Germinal center (tissue), 1 donor: ENCODE measurements at regions not wholly inside any gene's neighbourhood (a gene's known extent, or its start where the extent isn't known, plus 50 kb on each side); places are given as distances from the start of the nearest gene placed in this dataset.
"Not testable (repeated sequence)": the region's sequence is repeated elsewhere in the genome, so short reads cannot be mapped to it uniquely, and the experiment has no call there.

Experiments used
- DNase-seq: peaks from one replicate; pipeline ENCODE4 v3.0.0; 2012; ENCODE audit warnings: mixed read lengths, low spot score

DNA sequence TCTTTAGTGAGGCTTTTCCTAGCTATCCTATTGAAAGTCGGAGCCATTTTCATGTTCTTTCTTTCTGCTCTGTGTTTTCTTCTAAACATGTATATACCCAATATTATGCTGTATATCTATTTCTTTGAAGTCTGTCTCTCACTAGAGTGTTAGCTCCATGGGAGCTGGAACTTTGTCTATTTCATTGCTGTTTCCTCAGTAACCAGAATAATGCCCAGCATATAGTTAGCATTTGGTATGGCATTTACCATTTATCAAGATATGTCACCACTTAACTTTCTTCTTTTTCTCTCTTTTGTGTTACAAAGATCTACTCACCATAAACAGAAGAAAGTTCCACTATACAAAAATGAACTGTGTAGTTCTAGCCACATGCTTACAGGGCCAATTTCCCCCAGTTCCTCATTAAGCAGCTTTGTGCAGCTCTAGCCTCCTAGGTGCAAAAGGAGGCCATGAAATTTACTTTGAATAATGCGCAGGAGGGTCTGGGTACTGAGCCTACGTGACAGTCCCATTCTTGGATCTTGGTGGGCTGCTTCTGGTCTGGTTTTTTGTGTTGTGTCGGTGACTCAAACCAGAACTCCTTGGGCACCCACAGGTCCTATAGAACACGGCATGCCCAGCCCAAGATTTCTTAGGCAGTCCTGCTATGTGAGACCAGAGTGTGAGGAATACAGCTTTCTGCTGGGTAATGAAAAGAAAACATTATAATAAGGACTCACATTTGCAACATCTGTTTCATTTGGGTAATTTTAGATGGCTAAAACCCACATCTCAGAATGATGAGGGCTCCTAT is 302.3 kb upstream of the IGFBP7 start:
- no peak for DNase-seq

DNA sequence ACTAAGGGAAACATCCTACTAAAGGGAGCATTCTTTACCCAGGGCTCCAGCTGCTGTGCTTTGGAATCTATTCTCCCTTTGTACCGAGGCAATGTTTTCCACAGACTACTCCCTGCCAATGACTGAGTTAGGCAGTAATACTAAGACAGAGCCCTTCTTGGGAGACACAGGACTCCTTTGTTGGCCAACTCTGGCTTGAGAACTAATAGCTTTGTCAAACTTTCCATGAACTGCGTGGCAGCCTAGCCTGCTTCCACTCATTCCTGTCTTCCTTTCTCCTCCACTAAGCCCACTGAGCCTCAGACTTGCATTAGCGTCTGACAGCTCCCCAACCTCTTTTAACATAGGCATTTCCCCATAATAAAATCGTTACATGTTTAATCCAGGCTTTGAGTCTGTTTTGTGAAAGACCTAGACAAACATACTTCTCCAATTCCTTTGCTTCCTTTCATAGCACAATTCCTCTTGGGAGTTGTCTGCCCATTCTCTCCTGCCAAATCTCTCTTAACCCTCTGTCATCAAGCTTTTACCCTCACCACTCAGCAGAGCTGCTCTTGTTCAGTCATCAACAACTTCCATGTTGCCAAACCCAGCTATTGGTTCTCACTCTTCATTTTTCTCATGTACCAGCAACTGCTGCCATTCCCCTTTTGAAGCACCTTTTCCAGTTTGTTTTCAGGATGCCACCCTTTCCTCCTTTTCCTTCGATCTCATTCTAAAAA is 300.3 kb upstream of the IGFBP7 start:
- DNase-seq: no peak

DNA sequence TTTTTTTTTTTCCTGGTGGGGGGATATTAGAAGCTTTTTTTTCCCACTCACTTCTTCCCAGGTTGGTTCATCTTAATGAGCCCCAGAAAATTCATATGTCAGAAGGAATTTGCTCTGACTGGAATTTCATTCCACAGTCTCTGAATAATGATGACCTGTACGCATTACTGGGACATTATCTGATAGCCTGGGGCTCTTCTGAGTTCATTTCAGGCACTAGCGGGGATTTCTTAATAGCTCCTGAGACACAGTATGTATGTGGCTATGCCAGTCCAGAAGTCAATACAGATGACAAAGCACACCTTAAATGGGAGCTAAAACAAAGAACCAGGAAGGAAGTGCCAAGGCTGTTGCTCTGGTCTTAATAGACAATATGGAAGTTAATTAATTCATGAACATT is 295.2 kb upstream of the IGFBP7 start:
- no peak for DNase-seq

DNA sequence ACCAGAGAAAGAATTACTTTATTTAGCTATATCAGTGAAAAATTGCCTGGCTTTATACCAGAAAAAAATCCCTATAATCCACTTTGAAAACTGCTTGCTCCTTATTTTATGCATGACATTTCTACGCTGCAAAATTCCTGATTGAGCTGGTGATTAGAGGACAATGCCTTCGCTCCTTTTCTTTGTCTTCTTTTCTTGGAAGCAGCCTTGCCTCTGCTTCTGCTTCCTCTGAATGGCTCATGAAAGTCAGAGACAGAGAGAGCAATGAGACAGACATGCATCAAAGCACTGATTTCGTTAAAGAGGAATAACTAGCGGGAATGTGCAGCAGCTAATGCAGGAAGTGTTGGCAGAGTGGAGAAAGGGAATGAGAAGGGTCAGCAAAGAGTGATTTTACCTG is 294.3 kb upstream of the IGFBP7 start:
- DNase-seq: no peak

DNA sequence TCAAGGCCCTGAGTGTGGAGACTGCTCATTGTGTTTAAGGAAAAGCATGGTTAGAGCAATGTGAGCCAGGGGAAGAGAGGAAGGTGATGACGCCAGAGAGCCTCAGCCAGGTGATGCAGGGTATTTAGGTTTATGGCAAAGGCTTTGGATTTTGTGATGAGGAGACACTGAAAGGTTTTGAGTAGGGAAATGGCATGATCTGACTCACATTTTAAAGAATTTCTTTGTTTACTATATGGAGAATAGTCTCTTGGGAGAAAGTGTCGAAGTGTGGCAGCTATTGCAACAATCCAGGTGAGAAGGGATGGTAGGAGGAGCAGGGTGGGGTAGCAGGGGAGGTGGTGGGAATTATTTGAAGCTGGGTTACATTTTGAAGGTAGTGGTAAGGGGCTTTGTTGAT is 293.4 kb upstream of the IGFBP7 start:
- no peak for DNase-seq

DNA sequence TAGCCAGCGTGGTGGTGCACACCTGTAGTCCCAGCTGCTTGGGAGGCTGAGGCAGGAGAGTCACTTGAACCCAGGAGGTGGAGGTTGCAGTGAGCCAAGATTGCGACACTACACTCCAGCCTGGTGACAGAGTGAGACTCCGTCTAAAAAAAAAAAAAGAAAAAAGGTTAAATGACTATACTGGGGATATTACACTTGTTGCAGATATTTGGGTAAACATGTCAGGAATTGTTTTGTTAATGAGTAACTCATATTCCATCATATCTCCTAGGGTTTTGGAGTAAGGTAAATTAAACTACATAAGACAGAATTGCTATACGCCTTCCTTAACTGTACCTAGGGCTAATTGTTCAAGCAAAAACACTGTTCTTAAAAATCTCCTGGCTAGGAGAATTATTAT is 291.4 kb upstream of the IGFBP7 start:
- DNase-seq: no peak

DNA sequence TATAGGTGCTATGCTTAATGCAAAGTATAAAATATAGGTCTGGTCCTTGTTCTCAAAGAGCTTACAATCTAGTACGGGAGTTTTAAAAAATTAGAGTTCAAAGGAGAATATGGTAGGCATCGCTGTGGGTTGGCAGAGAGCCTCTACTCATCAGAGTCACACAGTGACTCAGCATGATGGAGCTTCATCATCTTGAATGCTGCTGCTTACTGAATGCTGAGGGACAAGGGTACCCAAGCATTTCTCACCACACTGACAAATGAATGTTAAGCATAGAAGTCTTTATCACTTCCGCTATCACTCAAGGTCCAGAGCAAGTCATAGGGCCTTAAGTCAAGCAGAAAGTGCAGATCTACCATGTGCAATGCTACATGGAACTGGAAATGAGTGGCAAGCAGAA is 268.6 kb upstream of the IGFBP7 start:
- DNase-seq: no peak

DNA sequence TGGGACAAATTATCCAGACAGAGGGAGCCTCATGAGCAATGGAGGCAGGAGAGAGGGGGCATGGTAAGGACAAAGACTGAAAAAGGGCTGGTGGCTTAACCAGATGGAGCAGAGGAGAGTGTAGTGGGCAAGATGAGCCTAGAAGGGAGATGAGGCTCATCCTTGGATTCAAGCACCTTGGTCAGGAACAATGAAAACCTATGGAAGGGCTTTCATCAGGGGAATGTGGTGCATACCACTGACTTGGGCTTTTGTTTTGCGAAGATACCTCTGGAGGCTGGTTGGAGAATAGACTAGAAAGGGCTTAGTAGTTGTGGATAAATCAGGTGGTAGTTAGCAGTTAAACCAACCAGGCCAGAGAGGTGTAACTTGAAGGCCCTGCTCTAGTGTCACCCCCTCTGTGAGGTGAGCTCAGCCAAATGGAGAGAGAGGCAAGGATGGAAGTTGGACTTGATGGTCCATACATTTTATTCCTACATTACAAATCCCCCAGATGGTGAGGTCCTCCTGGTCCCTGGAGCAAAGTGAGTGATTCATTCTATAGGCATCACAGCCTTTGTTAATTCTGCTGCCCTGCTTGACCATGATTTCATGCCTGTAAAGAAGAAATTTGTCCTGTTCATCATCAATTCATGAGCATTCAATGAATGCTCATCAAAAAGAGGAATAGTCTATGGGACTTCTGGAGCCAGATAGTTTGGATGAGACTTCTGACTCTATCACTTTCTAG is 264.8 kb upstream of the IGFBP7 start:
- DNase-seq: no peak

DNA sequence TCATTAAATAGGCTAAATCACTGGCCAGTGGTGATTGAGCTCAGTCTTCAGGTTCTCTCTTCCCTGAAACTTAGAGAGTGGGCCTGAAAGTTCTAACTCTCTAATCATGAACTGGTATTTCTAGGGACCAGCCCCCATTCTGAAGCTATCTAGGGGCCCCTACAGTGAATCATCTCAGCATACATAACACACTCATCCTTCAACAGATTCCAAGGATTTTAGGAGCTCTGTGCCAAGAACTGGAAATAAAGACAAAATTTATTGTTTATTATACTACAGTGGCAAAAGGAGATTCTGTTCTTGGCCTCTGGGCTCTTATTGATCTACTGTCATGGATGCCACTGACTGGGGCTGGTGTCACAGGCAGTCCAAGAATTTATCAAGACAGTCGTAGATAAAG is 263.8 kb upstream of the IGFBP7 start:
- DNase-seq: no peak

DNA sequence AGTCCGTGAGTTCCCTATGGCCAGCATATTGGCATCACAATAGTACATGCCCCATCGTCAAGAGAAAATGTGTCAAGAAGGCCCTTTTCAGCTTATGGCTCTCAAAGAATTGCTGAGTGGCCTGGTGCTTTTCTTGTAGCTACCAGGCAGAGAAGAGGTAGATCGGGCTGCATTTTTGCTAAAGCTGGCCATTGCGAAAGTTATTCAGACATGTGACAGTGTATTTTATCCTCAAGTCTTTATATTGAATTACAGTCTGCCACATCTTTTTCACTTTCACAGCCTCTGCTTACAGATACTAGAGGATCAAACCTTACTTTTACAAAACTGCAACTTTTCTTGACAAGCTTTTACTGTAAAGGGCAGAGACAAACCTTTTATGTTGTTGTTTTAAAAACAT is 261.5 kb upstream of the IGFBP7 start:
- DNase-seq: no peak

DNA sequence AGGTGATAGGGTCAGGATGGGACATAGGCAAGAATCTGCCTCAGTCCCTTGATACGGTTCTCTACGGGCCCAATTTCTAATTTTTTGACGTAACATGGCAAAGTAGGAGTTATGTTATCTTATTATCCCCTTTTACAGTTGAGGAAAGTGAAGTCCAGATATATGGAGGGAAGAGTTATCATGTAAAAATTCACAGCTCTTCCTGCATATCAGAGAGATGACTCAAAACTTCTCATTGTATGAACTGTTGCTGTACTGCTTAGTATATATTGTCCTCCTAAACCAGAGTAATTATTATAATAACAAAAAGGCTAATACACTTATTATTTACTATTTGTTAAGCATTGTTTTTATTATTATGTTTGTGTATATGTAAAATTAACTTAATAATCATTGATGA is 260.5 kb upstream of the IGFBP7 start:
- no peak for DNase-seq

DNA sequence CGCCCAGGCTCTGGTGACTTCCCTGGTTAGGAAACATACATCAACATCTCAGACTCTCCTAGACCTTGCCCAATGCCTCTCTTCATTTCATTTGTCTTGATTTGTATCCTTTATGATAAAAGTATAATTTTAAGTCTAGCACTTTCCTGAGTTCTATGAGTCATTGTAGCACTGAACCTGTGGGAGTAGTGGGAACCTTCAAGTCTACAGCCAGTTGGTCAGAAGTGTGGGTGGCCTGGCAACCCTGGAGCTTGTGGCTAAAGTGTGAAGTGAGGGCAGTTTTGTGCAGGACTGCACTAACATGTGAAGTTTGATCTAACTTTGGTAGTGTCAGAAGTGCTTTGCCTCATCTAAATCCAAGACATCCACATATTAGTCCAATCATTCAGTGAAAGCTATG is 259.3 kb upstream of the IGFBP7 start:
- DNase-seq: no peak

DNA sequence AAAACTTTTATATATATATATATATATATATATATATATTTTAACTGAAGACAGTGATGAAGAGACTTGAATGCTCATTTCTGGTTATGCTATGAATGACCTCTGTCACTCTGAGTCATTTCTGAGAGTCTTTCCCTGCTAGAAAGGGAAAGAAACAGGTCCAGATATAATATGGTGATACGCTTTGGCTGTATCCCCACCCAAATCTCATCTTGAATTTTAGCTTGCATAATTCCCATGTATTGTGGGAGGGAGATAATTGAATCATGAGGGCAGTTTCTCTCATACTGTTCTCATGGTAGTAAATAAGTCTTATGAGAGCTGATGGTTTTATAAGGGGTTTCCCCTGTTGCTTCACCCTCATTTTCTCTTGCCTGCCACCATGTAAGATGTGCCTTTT is 254.1 kb upstream of the IGFBP7 start:
- no peak for DNase-seq

DNA sequence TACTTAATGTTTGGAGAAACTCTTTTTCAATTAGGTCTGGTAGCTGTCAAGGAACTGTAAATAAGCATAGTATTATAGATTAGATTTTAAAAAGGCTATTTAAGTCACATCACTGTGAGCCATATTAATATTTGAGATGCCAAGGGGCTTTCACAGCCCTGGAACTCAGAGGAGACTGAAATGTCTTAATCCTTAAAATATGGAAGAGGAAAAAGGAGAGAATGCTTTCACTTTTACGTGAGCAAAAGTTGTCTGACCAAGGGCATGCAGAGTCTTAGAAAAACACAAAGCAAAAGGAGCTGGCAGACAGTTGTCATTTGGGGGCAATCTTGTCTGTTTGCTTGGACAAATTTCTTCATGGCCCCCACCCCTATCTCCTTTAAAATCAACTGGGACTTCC is 253.2 kb upstream of the IGFBP7 start:
- DNase-seq: no peak

DNA sequence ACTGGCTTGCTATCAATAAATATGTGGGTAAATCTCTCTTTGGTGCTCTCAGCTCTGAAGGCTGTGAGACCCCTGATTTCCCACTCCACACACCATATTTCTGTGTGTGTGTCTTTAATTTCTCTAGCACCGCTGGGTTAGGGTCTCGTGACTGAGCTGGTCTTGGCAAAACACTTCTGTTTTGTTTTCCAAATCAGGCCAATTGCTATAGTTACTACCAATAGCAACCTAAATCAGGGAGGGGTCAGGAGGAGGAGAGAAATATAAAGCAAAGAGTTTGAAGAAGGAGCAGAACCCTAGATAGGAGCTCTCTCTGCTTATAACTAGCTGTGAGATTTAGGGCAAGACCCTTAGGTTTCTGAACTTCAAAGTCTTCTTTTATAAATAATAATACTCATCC is 250.5 kb upstream of the IGFBP7 start:
- DNase-seq: no peak

DNA sequence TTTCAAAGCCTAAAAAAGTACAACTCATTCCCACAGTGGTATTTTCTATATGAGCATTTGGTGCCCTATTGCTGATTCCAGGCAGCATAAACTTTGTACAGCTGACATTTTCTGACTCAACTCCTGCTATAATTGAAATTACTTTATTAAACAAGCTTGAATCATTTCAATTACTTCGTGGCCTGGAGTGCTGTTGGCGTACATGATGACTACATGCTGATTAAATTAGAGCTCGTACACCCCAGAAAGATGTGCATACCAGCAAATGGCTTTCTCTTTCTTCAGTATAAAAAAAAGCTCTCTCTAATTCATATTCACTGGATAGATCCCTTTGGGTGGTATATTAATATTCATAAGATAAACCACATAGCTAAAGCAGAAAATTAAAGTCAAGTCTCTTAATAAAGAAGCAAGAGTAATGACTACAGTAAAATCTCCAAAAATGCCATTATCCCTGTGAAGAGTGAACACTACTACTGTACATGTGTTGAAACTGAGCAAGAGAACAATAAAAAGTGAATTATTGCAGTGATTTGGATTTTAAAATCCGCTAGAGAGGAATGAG is 245.0 kb upstream of the IGFBP7 start:
- DNase-seq: no peak

DNA sequence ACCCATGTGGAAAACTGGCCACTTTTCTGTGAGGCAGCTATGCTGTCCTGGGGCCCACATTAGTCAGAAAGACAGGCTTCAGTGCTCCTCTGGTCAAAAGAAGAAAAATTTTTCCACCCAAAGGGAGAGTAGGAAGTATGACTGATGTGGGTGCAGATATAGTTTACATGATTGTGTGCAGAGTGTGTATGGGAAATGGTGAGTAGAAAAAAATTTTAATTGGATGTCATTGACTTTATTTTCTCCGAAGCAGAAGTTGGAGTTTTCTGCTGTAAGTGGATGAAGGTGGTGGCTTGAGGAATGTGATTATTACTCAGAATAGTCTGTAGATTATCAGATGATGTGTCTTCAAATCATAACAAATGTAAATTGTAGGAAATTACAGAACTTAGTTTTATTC is 241.5 kb upstream of the IGFBP7 start:
- DNase-seq: no peak

DNA sequence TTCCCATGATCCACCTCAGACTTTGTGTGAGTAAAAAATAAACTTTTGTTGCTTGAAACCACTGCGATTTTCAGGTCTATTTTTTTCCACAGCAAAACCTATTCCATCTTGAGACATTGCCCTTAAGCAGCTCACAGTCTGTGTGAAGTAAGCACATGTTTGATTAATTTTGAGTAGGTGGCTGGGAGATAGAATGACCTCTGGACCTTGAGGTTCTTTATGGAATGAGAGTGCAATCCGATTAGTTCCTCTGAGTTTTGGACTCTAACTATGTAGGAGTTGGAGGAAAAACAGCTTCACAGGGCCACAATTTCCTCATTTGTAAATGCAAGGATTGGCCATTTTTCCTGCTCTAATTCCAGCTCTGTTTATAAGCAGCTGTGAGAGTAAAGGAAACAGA is 234.1 kb upstream of the IGFBP7 start:
- DNase-seq: no peak

DNA sequence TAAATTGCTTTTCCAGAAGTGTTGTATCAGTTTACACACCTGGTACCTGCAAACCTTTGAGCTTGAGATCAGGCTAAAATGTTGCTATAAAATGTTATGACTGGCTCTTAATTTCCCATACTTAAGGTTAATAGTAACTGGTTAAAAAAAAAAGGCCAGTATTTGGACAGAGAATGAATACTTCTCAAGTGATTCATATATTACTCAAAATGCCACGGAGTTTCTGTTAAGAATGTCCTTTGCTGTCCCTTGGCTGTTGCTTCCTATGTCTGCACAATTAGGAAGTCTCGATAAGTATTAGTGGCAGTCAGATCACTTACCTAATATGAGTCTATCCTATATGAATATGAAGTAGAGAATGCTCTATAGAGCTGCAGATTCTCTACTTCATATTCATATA is 232.2 kb upstream of the IGFBP7 start:
- no peak for DNase-seq

DNA sequence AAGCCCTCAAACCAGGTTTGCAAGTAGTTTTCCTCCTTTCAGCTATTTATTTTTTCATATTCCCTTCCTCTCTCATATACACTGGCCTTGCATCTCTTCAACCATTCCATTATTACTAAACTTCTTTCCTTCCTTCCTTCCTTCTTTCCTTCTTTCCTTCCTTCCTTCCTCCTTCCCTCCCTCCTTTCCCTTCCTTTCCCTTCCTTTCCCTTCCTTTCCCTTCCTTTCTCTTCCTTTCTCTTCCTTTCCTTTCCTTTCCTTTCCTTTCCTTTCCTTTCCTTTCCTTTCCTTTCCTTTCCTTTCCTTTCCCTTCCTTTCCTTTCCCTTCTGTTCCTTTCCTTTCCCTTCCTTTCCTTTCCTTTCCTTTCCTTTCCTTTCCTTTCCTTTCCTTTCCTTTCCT is 228.7 kb upstream of the IGFBP7 start:
- DNase-seq: not testable (repeated sequence)

DNA sequence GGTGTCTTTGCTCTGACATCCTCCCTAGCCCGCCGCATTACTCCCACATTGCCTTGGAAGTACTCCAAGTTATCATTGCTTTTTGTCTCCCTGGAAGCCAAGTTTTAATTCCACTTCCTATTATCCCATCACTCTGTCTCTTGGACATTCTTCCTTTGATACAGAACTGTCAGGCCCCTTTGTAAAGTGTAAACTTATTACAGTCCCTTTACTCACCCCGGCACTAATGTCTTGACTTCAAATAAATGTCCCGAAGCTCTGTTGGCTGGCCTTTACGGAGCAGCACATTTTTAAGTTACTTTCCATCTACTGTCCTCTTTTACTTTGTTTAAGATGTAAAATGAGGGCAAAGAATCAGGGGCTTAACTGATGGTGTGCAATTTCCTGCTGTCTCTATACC is 223.5 kb upstream of the IGFBP7 start:
- DNase-seq: no peak

DNA sequence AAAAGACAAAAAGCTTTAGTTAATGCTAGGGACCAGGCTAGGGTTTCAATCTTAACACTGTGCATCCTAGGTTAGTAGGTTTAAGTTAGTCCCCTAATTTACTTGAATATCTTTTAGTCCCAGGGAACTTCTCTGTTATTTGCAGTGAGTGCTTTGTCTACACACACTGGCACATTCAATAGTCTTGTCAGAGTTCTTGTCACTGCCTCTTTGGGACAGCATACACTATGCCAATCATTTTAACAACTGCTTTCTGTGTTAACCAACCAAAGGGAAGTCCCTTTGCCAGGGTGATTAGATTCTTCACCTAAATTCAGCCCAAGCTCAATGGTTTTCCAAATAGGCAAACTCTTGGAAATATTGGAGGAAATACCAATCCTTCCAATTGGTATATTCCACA is 221.8 kb upstream of the IGFBP7 start:
- no peak for DNase-seq

DNA sequence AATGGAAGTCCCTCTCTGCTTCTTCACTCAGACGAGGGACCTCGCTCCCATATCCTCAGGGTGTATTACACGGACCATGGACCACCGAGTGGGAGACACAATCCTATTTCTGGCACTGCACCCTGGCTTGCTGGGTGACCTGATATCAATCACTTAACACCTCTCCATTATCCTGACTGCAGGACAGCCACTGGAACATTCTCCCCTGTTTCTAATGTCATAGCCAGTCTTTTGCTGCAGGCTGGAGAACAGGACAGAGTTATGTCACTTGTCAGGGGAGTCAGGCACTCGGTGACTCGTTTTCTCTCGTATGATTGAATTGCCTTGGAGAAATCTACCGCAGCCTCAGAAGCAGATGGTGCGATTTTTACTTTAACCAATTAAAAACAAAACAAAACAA is 219.1 kb upstream of the IGFBP7 start:
- DNase-seq: no peak
